AG10803 (cell line): ENCODE measurements at regions not wholly inside any gene's neighbourhood (a gene's known extent, or its start where the extent isn't known, plus 50 kb on each side); places are given as distances from the start of the nearest gene placed in this dataset.
"Not testable (repeated sequence)": the region's sequence is repeated elsewhere in the genome, so short reads cannot be mapped to it uniquely, and the experiment has no call there.

Source experiments
- DNase-seq: peaks from one replicate; pipeline ENCODE4 v3.0.0; 2010; ENCODE audit warnings: low read depth
- H3K4me3 ChIP-seq: 2 replicates; pipeline ENCODE4 v1.5.1; 2011; ENCODE audit warnings: mild to moderate bottlenecking, low read length, control low read depth
- CTCF ChIP-seq: conservative IDR thresholded peaks from 2 replicates; pipeline ENCODE4 v1.5.1; 2011; ENCODE audit warnings: mild to moderate bottlenecking, low read length, control low read depth, inconsistent platforms

- no peak overlapping the region for H3K4me3 ChIP-seq
- no peak for DNase-seq
- no peak for TF ChIP-seq CTCF
These were observed 202.5 kb upstream of the SHH start for GRCh38 chr7:156014808-156015207.

DNA sequence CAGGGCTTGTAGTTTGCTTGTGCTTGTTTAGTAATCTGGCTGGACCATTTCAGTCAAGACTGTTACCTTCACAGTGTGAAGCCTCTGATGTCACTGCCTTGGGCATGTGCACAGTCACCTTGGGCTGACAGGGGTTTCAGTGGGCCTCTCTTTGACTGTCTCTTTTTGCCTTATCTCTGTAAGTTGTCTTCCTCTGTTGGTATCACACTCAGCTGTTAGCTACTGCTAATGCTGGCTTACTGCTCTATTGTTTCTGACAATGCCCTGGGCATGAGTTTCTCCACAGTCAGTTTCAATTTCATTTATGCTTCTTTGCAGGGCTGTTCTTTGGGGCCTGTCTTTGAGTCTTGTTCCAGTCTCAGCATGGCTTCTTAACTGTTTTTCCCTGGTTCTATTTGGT lies 201.9 kb upstream of the SHH start:
- TF ChIP-seq CTCF = no peak
- no peak overlapping the region for H3K4me3 ChIP-seq
- DNase-seq = no peak

- H3K4me3 ChIP-seq = no peak overlapping the region
- no peak for DNase-seq
- no peak for TF ChIP-seq CTCF
These were observed 200.1 kb upstream of the SHH start for GRCh38 chr7:156012412-156012811.

- no peak for TF ChIP-seq CTCF
- no peak for DNase-seq
- no peak overlapping the region for H3K4me3 ChIP-seq
These were observed 197.3 kb upstream of the SHH start for GRCh38 chr7:156009569-156009968.

GRCh38 chr7:156006876-156007275 lies 194.6 kb upstream of the SHH start:
- H3K4me3 ChIP-seq, DNase-seq: not testable (repeated sequence)

GRCh38 chr7:156006024-156006423 lies 193.8 kb upstream of the SHH start:
- TF ChIP-seq CTCF = no peak
- no peak for DNase-seq
- no peak overlapping the region for H3K4me3 ChIP-seq

GRCh38 chr7:156005202-156005691 lies 193.0 kb upstream of the SHH start:
- no peak for TF ChIP-seq CTCF
- DNase-seq = no peak
- H3K4me3 ChIP-seq = no peak overlapping the region
